H9 (cell line): ENCODE measurements at regions not wholly inside any gene's neighbourhood (a gene's known extent, or its start where the extent isn't known, plus 50 kb on each side); places are given as distances from the start of the nearest gene placed in this dataset.

Experiments
- DNase-seq: peaks from one replicate; pipeline ENCODE4 v3.0.0-alpha.2; 2017
- H2AFZ ChIP-seq: one replicate; pipeline ENCODE4 v1.6.1; 2013; ENCODE audit warnings: mild to moderate bottlenecking, low read length, control low read depth, moderate library complexity
- H2AK5ac ChIP-seq: 2 replicates; pipeline ENCODE4 v1.6.1; 2013; ENCODE audit warnings: low read length, control low read depth, mixed read lengths; ENCODE audit not compliant: insufficient read length
- H2BK120ac ChIP-seq: one replicate; pipeline ENCODE4 v1.6.1; 2013; ENCODE audit warnings: low read depth, mild to moderate bottlenecking, low read length, control low read depth, inconsistent platforms; ENCODE audit not compliant: poor library complexity, severe bottlenecking
- H2BK12ac ChIP-seq: 2 replicates; pipeline ENCODE4 v1.6.1; 2013; ENCODE audit warnings: low read length, control low read depth, mixed read lengths, low read depth; ENCODE audit not compliant: insufficient read length
- H2BK15ac ChIP-seq: 2 replicates; pipeline ENCODE4 v1.6.1; 2013; ENCODE audit warnings: low read depth, low read length, control low read depth
- H2BK20ac ChIP-seq: one replicate; pipeline ENCODE4 v1.6.1; 2013; ENCODE audit warnings: low read depth, mild to moderate bottlenecking, low read length, control low read depth, inconsistent platforms; ENCODE audit not compliant: poor library complexity, severe bottlenecking
- H2BK5ac ChIP-seq: 2 replicates; pipeline ENCODE4 v1.6.1; 2013; ENCODE audit warnings: low read length, control low read depth, mixed read lengths; ENCODE audit not compliant: insufficient read length
- H3K14ac ChIP-seq: 2 replicates; pipeline ENCODE4 v1.6.1; 2013; ENCODE audit warnings: low read length, control low read depth; ENCODE audit not compliant: insufficient read depth
- H3K18ac ChIP-seq: 2 replicates; pipeline ENCODE4 v1.6.1; 2013; ENCODE audit warnings: low read depth, mild to moderate bottlenecking, mixed read lengths, low read length, control low read depth; ENCODE audit not compliant: insufficient read length
- H3K23ac ChIP-seq: 2 replicates; pipeline ENCODE4 v1.6.1; 2013; ENCODE audit warnings: low read length, control low read depth, mixed read lengths, low read depth; ENCODE audit not compliant: insufficient read length
- H3K23me2 ChIP-seq: 2 replicates; pipeline ENCODE4 v1.6.1; 2013; ENCODE audit warnings: low read depth, mild to moderate bottlenecking, mixed read lengths, low read length, control low read depth; ENCODE audit not compliant: insufficient read length, poor library complexity, severe bottlenecking
- H3K27ac ChIP-seq: 2 replicates; pipeline ENCODE4 v1.5.1; 2013; ENCODE audit warnings: low read length, control low read depth, mixed read lengths, low read depth; ENCODE audit not compliant: insufficient read length
- H3K27me3 ChIP-seq: 2 replicates; pipeline ENCODE4 v1.6.1; 2013; ENCODE audit warnings: low read length, control low read depth, inconsistent platforms; ENCODE audit not compliant: insufficient read depth
- H3K4ac ChIP-seq: 2 replicates; pipeline ENCODE4 v1.6.1; 2013; ENCODE audit warnings: low read depth, mild to moderate bottlenecking, control low read depth, inconsistent platforms, low read length, moderate library complexity
- H3K4me1 ChIP-seq: 2 replicates; pipeline ENCODE4 v1.6.1; 2013; ENCODE audit warnings: low read length, control low read depth, inconsistent platforms; ENCODE audit not compliant: insufficient read depth
- H3K4me2 ChIP-seq: 2 replicates; pipeline ENCODE4 v1.6.1; 2013; ENCODE audit warnings: low read length, control low read depth, mixed read lengths; ENCODE audit not compliant: insufficient read length, insufficient read depth
- H3K56ac ChIP-seq: 2 replicates; pipeline ENCODE4 v1.6.1; 2013; ENCODE audit warnings: low read depth, mild to moderate bottlenecking, mixed read lengths, low read length, control low read depth; ENCODE audit not compliant: insufficient read length
- H3K79me1 ChIP-seq: 2 replicates; pipeline ENCODE4 v1.6.1; 2013; ENCODE audit warnings: low read depth, mild to moderate bottlenecking, moderate library complexity, low read length, control low read depth, inconsistent platforms; ENCODE audit not compliant: insufficient read depth, poor library complexity, severe bottlenecking
- H3K79me2 ChIP-seq: 2 replicates; pipeline ENCODE4 v1.6.1; 2013; ENCODE audit warnings: low read length, control low read depth, inconsistent platforms; ENCODE audit not compliant: insufficient read depth
- H3K9ac ChIP-seq: 2 replicates; pipeline ENCODE4 v1.6.1; 2013; ENCODE audit warnings: low read length, control low read depth, mixed read lengths; ENCODE audit not compliant: insufficient read length; ENCODE audit errors: extremely low read depth
- H3K9me3 ChIP-seq: one replicate; pipeline ENCODE4 v1.6.1; 2013; ENCODE audit warnings: low read depth, low read length, inconsistent platforms; ENCODE audit not compliant: control insufficient read depth
- H3T11ph ChIP-seq: one replicate; pipeline ENCODE4 v1.6.1; 2013; ENCODE audit warnings: mild to moderate bottlenecking, low read length, control low read depth, inconsistent platforms
- H4K20me1 ChIP-seq: one replicate; pipeline ENCODE4 v1.6.1; 2013; ENCODE audit not compliant: control insufficient read depth, insufficient read length, insufficient read depth
- H4K5ac ChIP-seq: 2 replicates; pipeline ENCODE4 v1.6.1; 2013; ENCODE audit warnings: low read depth, mild to moderate bottlenecking, mixed read lengths, low read length, control low read depth; ENCODE audit not compliant: insufficient read length
- H4K8ac ChIP-seq: replicated peaks from 2 replicates; pipeline ENCODE4 v1.6.1; 2013; ENCODE audit warnings: low read length, control low read depth, mixed read lengths, low read depth; ENCODE audit not compliant: insufficient read length
- H4K91ac ChIP-seq: 2 replicates; pipeline ENCODE4 v1.6.1; 2013; ENCODE audit warnings: low read depth, mild to moderate bottlenecking, moderate library complexity, mixed read lengths, low read length, control low read depth; ENCODE audit not compliant: insufficient read length
- H3K27ac Mint-ChIP-seq, 3 experiments: 2 replicates in 2 of 3; 3 replicates in 1 of 3; pipeline ENCODE4 v1.8.0; 2020 to 2021; ENCODE audit warnings: mixed read lengths in 3 of 3, mild to moderate bottlenecking in 1 of 3, moderate library complexity in 1 of 3
- H3K27me3 Mint-ChIP-seq: 2 replicates; pipeline ENCODE4 v1.8.0; 2021; ENCODE audit warnings: low read depth, mild to moderate bottlenecking, moderate library complexity, mixed read lengths
- H3K36me3 Mint-ChIP-seq, 3 experiments: 2 replicates in 2 of 3; 3 replicates in 1 of 3; pipeline ENCODE4 v1.8.0; 2020 to 2021; ENCODE audit warnings: low read depth in 3 of 3, mixed read lengths in 3 of 3; ENCODE audit not compliant: insufficient read depth in 1 of 3
- H3K4me1 Mint-ChIP-seq, 2 experiments: 2 replicates each; pipeline ENCODE4 v1.8.0; 2020; ENCODE audit warnings: mixed read lengths in 2 of 2
- H3K4me3 Mint-ChIP-seq, 2 experiments: 2 replicates in 1 of 2; 3 replicates in 1 of 2; pipeline ENCODE4 v1.8.0; 2020 to 2021; ENCODE audit warnings: mild to moderate bottlenecking in 2 of 2, mixed read lengths in 2 of 2, moderate library complexity in 1 of 2
- H3K9me3 Mint-ChIP-seq, 2 experiments: 2 replicates in 1 of 2; 3 replicates in 1 of 2; pipeline ENCODE4 v1.8.0; 2020; ENCODE audit warnings: mild to moderate bottlenecking in 2 of 2, mixed read lengths in 2 of 2, moderate library complexity in 1 of 2
- CTCF ChIP-seq: fragments of 200-600 bp; sonication (generic); conservative IDR thresholded peaks from 3 replicates; pipeline ENCODE4 v1.8.0; 2021; ENCODE audit warnings: antibody characterized with exemption, mild to moderate bottlenecking
- WGBS: extraction: QIAGEN DNeasy Blood & Tissue Kit; methylation state at CpG from one replicate; pipeline ENCODE4 v1.1.7; 2013; ENCODE audit warnings: missing lambda C conversion rate, low lambda C conversion rate, mixed read lengths; ENCODE audit not compliant: insufficient read length; ENCODE audit errors: extremely low coverage; 5-methylcytosine and 5-hydroxymethylcytosine counted together

- no peak overlapping the region for H4K5ac ChIP-seq
- Mint-ChIP-seq H3K9me3 (peaks cover 3 to 5% of the 10 kb centered on the region in 2 experiments; a peak in 3 of 5 replicates), H3K36me3 (peaks cover 0 to 10% (median 0%) of the 10 kb centered on the region in 3 experiments; a peak in 2 of 7 replicates), H3K27ac (no peak overlapping the region; a peak in 1 of 7 replicates), H3K4me3 (no peak overlapping the region), H3K27me3 (no peaks in the 10 kb centered on the region), H3K4me1 (peaks cover 14 to 27% of the 10 kb centered on the region in 2 experiments)
- no peaks in the 10 kb centered on the region for H3K4me1 ChIP-seq
- H4K20me1 ChIP-seq, result no peaks in the 10 kb centered on the region
- WGBS, result no CpG with 5 or more reads among the region's 5 CpGs
- H3K18ac ChIP-seq, result no peak overlapping the region
- no peak overlapping the region for H3K9ac ChIP-seq
- no peak overlapping the region for H2AFZ ChIP-seq
- H4K8ac ChIP-seq, result no peak overlapping the region
- no peak overlapping the region for H3K27ac ChIP-seq
- no peak overlapping the region for H2AK5ac ChIP-seq
- no peak overlapping the region for H3K4ac ChIP-seq
- H2BK120ac ChIP-seq, result no peak overlapping the region
- no peaks in the 10 kb centered on the region for H3K9me3 ChIP-seq
- H2BK15ac ChIP-seq, result no peak overlapping the region
- H3K23me2 ChIP-seq, result no peaks in the 10 kb centered on the region
- no peak overlapping the region for H3K23ac ChIP-seq
- no peak overlapping the region for H4K91ac ChIP-seq
- no peak overlapping the region for H2BK5ac ChIP-seq
- no peak overlapping the region for H3T11ph ChIP-seq
- DNase-seq, result no peak
- H3K27me3 ChIP-seq, result no peaks in the 10 kb centered on the region
- no peak overlapping the region for H2BK20ac ChIP-seq
- no peak overlapping the region for H2BK12ac ChIP-seq
- H3K79me2 ChIP-seq, result no peaks in the 10 kb centered on the region
- no peaks in the 10 kb centered on the region for H3K79me1 ChIP-seq
- H3K14ac ChIP-seq, result no peak overlapping the region
- H3K56ac ChIP-seq, result no peak overlapping the region
- no peak overlapping the region for H3K4me2 ChIP-seq
- TF ChIP-seq CTCF, result 0 out of 3 replicates have a peak, but pooled peaks have one; percentile 8
These were observed 104.9 kb upstream of the NDUFV2 start for GRCh38 chr18:8997634-8998033.
